ENCODE measurements at regions not wholly inside any gene's neighbourhood (a gene's known extent, or its start where the extent isn't known, plus 50 kb on each side); places are given as distances from the start of the nearest gene placed in this dataset.

GRCh38 chr6:95095855-95096254 lies 481.5 kb upstream of the MANEA start:
- Histone ChIP-seq H4K91ac (replicated peaks; ENCODE audit: insufficient read length, low read length) (no peak overlapping the region), H3K79me2 (ENCODE audit: control insufficient read depth in 1 of 2, insufficient read depth in 2 of 2, low read length in 2 of 2) (no peaks in the 10 kb centered on the region), H2BK15ac (ENCODE audit: low read length) (no peak overlapping the region), H3K9ac (replicated peaks in 1 of 4; ENCODE audit: extremely low read depth in 1 of 4, low read depth in 3 of 4, low read length in 3 of 4) (no peak overlapping the region), H3K4me3 (ENCODE audit: extremely low read depth in 1 of 4, insufficient read depth in 2 of 4, low read depth in 3 of 4, low read length in 4 of 4) (no peak overlapping the region), H3K23ac (ENCODE audit: insufficient read length) (no peak overlapping the region), H2BK12ac (ENCODE audit: low read depth, low read length) (no peak overlapping the region), H2AK5ac (ENCODE audit: low read depth, low read length) (no peak overlapping the region), H3K4me1 (replicated peaks in 1 of 4; ENCODE audit: control insufficient read depth in 3 of 4, insufficient read depth in 4 of 4, low read length in 3 of 4) (no peaks in the 10 kb centered on the region), H3K56ac (replicated peaks; ENCODE audit: insufficient read length, low read depth, low read length) (no peak overlapping the region), H3K36me3 (ENCODE audit: control insufficient read depth in 2 of 4, insufficient read depth in 4 of 4, low read length in 3 of 4) (no peaks in the 10 kb centered on the region), H3K9me3 (ENCODE audit: insufficient read depth in 2 of 2, low read depth in 1 of 2, low read length in 1 of 2) (no peaks in the 10 kb centered on the region), H3K14ac (ENCODE audit: insufficient read length) (no peak overlapping the region), H3K23me2 (ENCODE audit: low read depth, low read length) (no peaks in the 10 kb centered on the region), H4K5ac (ENCODE audit: insufficient read length, low read depth, low read length) (no peak overlapping the region), H3K4me2 (ENCODE audit: insufficient read depth in 1 of 2, low read depth in 2 of 2, low read length in 2 of 2) (no peak overlapping the region), H3K4ac (replicated peaks; ENCODE audit: insufficient read length, low read depth, low read length) (no peak overlapping the region), H2BK20ac (ENCODE audit: low read length) (no peak overlapping the region), H4K8ac (ENCODE audit: extremely low read depth, insufficient read depth, low read length) (no peak overlapping the region), H3K18ac (ENCODE audit: extremely low read depth, low read length) (no peak overlapping the region), H4K20me1 (replicated peaks in 1 of 2; ENCODE audit: control insufficient read depth in 1 of 2, insufficient read depth in 2 of 2, low read length in 2 of 2) (no peaks in the 10 kb centered on the region), H2AFZ (ENCODE audit: low read length) (no peak overlapping the region), H2BK120ac (replicated peaks; ENCODE audit: low read depth, low read length) (no peak overlapping the region), H3K79me1 (ENCODE audit: low read depth, low read length) (no peaks in the 10 kb centered on the region), H2BK5ac (ENCODE audit: low read depth, low read length) (no peak overlapping the region), H3K27me3 (replicated peaks in 1 of 4; ENCODE audit: control insufficient read depth in 3 of 4, extremely low read depth in 1 of 4, insufficient read depth in 3 of 4, low read length in 3 of 4) (no peaks in the 10 kb centered on the region), H3K27ac (ENCODE audit: low read depth, low read length) (no peak overlapping the region)
- DNase-seq (ENCODE audit: low read depth in 1 of 2, low spot score in 2 of 2) (no peak), FAIRE-seq (no peak)
- ChIA-PET CTCF (ENCODE audit: partially characterized antibody) (no interaction called here), POLR2A (ENCODE audit: partially characterized antibody) (no interaction called here)
- 93% methylated on average over 2 of the region's 2 CpGs; no CpG with 5 or more reads in 1 of the 2 experiments for WGBS, 2 experiments (ENCODE audit: extremely low coverage in 1 of 2, insufficient coverage in 1 of 2, insufficient read length in 1 of 2, insufficient replicate concordance in 2 of 2, low coverage in 1 of 2, low lambda C conversion rate in 2 of 2, missing lambda C conversion rate in 1 of 2)
- no peak for TF ChIP-seq ZNF274 (IDR thresholded peaks at IDR 0.05; ENCODE audit: borderline replicate concordance, extremely low read depth, low read length)
- no peak for TF ChIP-seq BCL11A (IDR thresholded peaks at IDR 0.05; ENCODE audit: low read depth in 2 of 2, low read length in 2 of 2)
- no peak for TF ChIP-seq CTCF (IDR thresholded peaks at IDR 0.05; ENCODE audit: control extremely low read depth in 1 of 3, insufficient read depth in 1 of 3, low read depth in 1 of 3, low read length in 3 of 3)
- TF ChIP-seq CBX5 (IDR thresholded peaks at IDR 0.05; ENCODE audit: low read depth, low read length), result no peak
- TF ChIP-seq YY1 (IDR thresholded peaks at IDR 0.05; ENCODE audit: low read depth, low read length), result no peak
- TF ChIP-seq TCF12 (IDR thresholded peaks at IDR 0.05; ENCODE audit: low read depth, low read length), result no peak
- no peak for TF ChIP-seq KDM5A (IDR thresholded peaks at IDR 0.05; ENCODE audit: low read length)
- no peak for TF ChIP-seq POLR2A (IDR thresholded peaks at IDR 0.05; ENCODE audit: control extremely low read depth in 1 of 2, low read depth in 2 of 2, low read length in 2 of 2)
- TF ChIP-seq PHF8 (conservative IDR thresholded peaks at IDR 0.05; ENCODE audit: low read depth, low read length), result no peak
- TF ChIP-seq KDM1A (IDR thresholded peaks at IDR 0.05; ENCODE audit: borderline replicate concordance, low read length), result no peak
- no peak for TF ChIP-seq ASH2L (IDR thresholded peaks at IDR 0.05; ENCODE audit: low read length)
- no peak for TF ChIP-seq TBP (IDR thresholded peaks at IDR 0.05; ENCODE audit: low read depth, low read length)
- TF ChIP-seq HDAC2 (IDR thresholded peaks at IDR 0.05; ENCODE audit: borderline replicate concordance in 1 of 2, low read depth in 2 of 2, low read length in 2 of 2), result no peak
